ENCODE measurements at regions not wholly inside any gene's neighbourhood (a gene's known extent, or its start where the extent isn't known, plus 50 kb on each side); places are given as distances from the start of the nearest gene placed in this dataset.

- no peaks in the 10 kb centered on the region for H3K9me3 Mint-ChIP-seq
- H3K27me3 Mint-ChIP-seq (ENCODE audit: low read depth), result peaks cover 23% of the 10 kb centered on the region
- H3K4me1 Mint-ChIP-seq, result peaks cover 38% of the 10 kb centered on the region
- H3K36me3 Mint-ChIP-seq (ENCODE audit: low read depth), result no peaks in the 10 kb centered on the region
- TF ChIP-seq, protein P1, sequence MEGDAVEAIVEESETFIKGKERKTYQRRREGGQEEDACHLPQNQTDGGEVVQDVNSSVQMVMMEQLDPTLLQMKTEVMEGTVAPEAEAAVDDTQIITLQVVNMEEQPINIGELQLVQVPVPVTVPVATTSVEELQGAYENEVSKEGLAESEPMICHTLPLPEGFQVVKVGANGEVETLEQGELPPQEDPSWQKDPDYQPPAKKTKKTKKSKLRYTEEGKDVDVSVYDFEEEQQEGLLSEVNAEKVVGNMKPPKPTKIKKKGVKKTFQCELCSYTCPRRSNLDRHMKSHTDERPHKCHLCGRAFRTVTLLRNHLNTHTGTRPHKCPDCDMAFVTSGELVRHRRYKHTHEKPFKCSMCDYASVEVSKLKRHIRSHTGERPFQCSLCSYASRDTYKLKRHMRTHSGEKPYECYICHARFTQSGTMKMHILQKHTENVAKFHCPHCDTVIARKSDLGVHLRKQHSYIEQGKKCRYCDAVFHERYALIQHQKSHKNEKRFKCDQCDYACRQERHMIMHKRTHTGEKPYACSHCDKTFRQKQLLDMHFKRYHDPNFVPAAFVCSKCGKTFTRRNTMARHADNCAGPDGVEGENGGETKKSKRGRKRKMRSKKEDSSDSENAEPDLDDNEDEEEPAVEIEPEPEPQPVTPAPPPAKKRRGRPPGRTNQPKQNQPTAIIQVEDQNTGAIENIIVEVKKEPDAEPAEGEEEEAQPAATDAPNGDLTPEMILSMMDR (IDR thresholded peaks at IDR 0.05; ENCODE audit: unreplicated experiment in 3 of 3), result no peak
- no peak overlapping the region for H3K4me3 Mint-ChIP-seq
- H3K27ac Mint-ChIP-seq, result peak overlapping the region in 1 of 3 experiments; percentile 12
Observed at GRCh38 chr10:85152496-85152895, 824.1 kb downstream of the CCSER2 start.

DNA sequence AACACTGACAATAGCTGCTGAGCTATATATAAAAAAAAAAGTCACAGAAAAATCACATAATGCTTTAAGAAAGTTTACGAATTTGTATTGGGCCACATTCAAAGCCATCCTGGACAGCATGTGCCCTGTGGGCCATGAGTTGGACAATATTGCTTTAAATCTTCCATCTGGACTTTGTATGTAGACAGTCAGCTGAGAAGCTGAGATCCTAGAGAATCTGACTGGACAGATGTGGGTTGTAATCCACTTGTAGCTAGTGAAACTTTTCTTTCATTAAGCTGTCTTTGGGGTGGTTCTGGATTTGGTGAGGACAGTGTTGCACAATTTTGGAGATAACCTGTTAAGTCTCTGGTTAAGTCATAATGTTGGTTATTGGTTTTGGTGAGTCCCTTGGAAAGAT, 824.5 kb downstream of the CCSER2 start:
- H3K4me1 Mint-ChIP-seq, result peaks cover 38% of the 10 kb centered on the region
- TF ChIP-seq, protein P1 (IDR thresholded peaks at IDR 0.05; ENCODE audit: unreplicated experiment in 3 of 3), result no peak
- no peaks in the 10 kb centered on the region for H3K36me3 Mint-ChIP-seq (ENCODE audit: low read depth)
- H3K27me3 Mint-ChIP-seq (ENCODE audit: low read depth), result peaks cover 19% of the 10 kb centered on the region
- H3K4me3 Mint-ChIP-seq, result no peak overlapping the region
- no peaks in the 10 kb centered on the region for H3K9me3 Mint-ChIP-seq
- peak overlapping the region in 2 of 3 experiments; percentile 12 to 31 for H3K27ac Mint-ChIP-seq

DNA sequence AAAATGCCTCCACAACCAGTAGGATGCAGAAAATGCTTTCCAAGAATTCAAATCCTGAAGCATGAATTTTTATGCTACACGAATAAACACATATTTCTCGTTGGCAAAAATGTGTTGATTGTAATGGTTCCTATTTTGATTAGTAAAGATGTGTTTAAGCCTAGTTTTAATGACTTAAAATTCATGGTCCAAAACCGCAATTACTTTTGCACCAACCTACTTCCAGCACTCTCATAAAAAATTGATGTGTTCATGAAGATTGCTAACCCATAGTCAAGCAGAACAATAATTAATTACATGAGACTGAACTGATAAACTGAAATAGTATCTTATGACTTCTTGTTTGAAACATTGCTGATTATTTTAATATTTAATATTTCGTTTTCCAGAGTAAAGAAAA, 828.8 kb downstream of the CCSER2 start:
- peaks cover 9% of the 10 kb centered on the region for H3K4me1 Mint-ChIP-seq
- H3K27ac Mint-ChIP-seq, result no peak overlapping the region
- H3K9me3 Mint-ChIP-seq, result no peaks in the 10 kb centered on the region
- no peak overlapping the region for H3K4me3 Mint-ChIP-seq
- no peaks in the 10 kb centered on the region for H3K36me3 Mint-ChIP-seq (ENCODE audit: low read depth)
- TF ChIP-seq, protein P1 (IDR thresholded peaks at IDR 0.05; ENCODE audit: unreplicated experiment in 3 of 3), result no peak
- no peaks in the 10 kb centered on the region for H3K27me3 Mint-ChIP-seq (ENCODE audit: low read depth)

DNA sequence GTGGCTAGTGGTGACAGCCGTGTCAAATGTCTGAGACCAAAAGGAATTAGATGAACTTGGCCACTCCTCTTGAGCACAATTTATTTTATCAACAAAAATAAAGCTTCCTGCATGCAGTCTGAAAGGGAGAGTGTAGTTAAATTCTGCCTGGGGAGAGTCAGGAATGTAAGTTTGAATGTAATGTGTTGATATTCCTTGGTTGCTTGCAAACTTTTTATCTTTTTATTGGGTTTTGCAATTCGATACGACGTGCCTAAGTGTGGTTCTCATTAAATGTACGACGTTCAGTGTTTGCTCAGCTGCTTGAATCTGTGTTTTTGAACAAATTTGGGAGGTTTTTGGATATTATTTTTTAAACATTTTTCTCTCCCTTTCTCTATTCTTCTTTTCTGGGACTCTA, 839.9 kb downstream of the CCSER2 start:
- H3K27ac Mint-ChIP-seq, result peak overlapping the region in 2 of 3 experiments; percentile 38 to 45

GRCh38 chr10:85170026-85170425, 841.6 kb downstream of the CCSER2 start:
- no peaks in the 10 kb centered on the region for H3K9me3 Mint-ChIP-seq
- H3K27ac Mint-ChIP-seq, result no peak overlapping the region
- H3K4me1 Mint-ChIP-seq, result peaks cover 21% of the 10 kb centered on the region
- TF ChIP-seq, protein P1 (IDR thresholded peaks at IDR 0.05; ENCODE audit: unreplicated experiment in 3 of 3), result no peak
- no peak overlapping the region for H3K4me3 Mint-ChIP-seq
- H3K36me3 Mint-ChIP-seq (ENCODE audit: low read depth), result no peaks in the 10 kb centered on the region
- peaks cover 12% of the 10 kb centered on the region for H3K27me3 Mint-ChIP-seq (ENCODE audit: low read depth)

More for the DNA sequence above, 839.9 kb downstream of the CCSER2 start:
- H3K9me3 Mint-ChIP-seq, result no peaks in the 10 kb centered on the region
- H3K27me3 Mint-ChIP-seq (ENCODE audit: low read depth), result peaks cover 10% of the 10 kb centered on the region
- H3K4me3 Mint-ChIP-seq, result no peak overlapping the region
- TF ChIP-seq, protein P1 (IDR thresholded peaks at IDR 0.05; ENCODE audit: unreplicated experiment in 3 of 3), result no peak
- peaks cover 21% of the 10 kb centered on the region for H3K4me1 Mint-ChIP-seq
- no peaks in the 10 kb centered on the region for H3K36me3 Mint-ChIP-seq (ENCODE audit: low read depth)

GRCh38 chr10:85175635-85176034, 847.2 kb downstream of the CCSER2 start:
- H3K4me3 Mint-ChIP-seq, result no peak overlapping the region
- no peaks in the 10 kb centered on the region for H3K36me3 Mint-ChIP-seq (ENCODE audit: low read depth)
- peaks cover 8% of the 10 kb centered on the region for H3K27me3 Mint-ChIP-seq (ENCODE audit: low read depth)
- no peak overlapping the region for H3K27ac Mint-ChIP-seq
- no peaks in the 10 kb centered on the region for H3K9me3 Mint-ChIP-seq
- peaks cover 15% of the 10 kb centered on the region for H3K4me1 Mint-ChIP-seq
- TF ChIP-seq, protein P1 (IDR thresholded peaks at IDR 0.05; ENCODE audit: unreplicated experiment in 3 of 3), result no peak
